ENCODE measurements at regions not wholly inside any gene's neighbourhood (a gene's known extent, or its start where the extent isn't known, plus 50 kb on each side); places are given as distances from the start of the nearest gene placed in this dataset.

- TF ChIP-seq TARDBP (IDR thresholded peaks at IDR 0.05) (no peak), SUZ12 (IDR thresholded peaks at IDR 0.05) (no peak), CTBP1 (IDR thresholded peaks at IDR 0.05; ENCODE audit: borderline replicate concordance) (no peak), FOXK2 (IDR thresholded peaks at IDR 0.05) (no peak), ZNF384 (IDR thresholded peaks at IDR 0.05) (no peak), ARNT (IDR thresholded peaks at IDR 0.05) (no peak), FOXA1 (IDR thresholded peaks at IDR 0.05) (no peak)
Measured at GRCh38 chr12:19042221-19042620, 87.3 kb upstream of the PLEKHA5 start.

Measured in HEK293T (cell line).